ENCODE measurements at regions not wholly inside any gene's neighbourhood (a gene's known extent, or its start where the extent isn't known, plus 50 kb on each side); places are given as distances from the start of the nearest gene placed in this dataset.

DNA sequence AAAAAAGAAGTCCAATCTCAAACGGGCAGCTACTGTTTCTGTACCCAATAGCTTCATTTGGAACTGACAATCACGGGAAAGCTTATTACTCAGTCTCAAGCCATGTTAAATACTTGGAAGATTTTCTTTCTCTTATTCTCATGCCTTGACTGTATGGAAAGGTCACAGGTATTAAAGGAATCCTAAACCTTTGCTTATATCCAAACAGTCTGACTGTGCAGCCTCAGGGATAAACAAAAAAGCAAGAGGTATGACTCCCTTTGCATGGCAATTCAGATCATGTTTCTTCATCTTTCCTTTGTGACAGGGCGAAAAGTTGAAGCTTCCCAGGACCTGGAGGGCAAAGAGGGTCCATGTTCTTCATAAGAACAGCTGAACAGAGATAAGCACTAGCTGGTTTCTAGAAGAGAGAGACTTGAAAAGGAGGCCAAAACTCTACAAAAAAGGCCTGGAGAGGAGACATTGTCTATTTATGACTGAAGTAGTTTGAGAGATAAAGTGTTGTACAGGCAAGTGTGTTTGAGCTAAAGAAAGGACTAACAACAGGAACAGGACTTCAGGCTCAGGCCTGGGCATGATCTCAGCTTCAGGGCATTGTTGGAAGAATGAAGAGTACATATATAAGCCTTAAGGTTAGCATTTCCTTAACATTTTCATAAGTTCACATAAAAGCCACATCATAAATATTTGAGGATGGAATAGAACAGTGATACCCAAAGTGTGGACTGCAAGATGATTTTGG, 231.0 kb upstream of the THRB start:
- TF ChIP-seq EP300 (IDR thresholded peaks at IDR 0.05) (no peak), POLR2AphosphoS5 (IDR thresholded peaks at IDR 0.05) (no peak), POLR2A (IDR thresholded peaks at IDR 0.05; ENCODE audit: low read depth) (no peak), CTCF (IDR thresholded peaks at IDR 0.05) (no peak)
- intact Hi-C loops (cut with DNase I) = no loop called here
- Histone ChIP-seq H3K9me3 (no peaks in the 10 kb centered on the region), H3K27me3 (no peaks in the 10 kb centered on the region), H3K36me3 (no peaks in the 10 kb centered on the region), H3K4me3 (no peak overlapping the region), H3K27ac (replicated peaks in 1 of 4) (no peak overlapping the region), H3K4me1 (peaks cover 0 to 8% (median 3%) of the 10 kb centered on the region in 4 donors)
- 66% methylated on average over 3 of the region's 3 CpGs for WGBS
- no peak for DNase-seq (ENCODE audit: extremely low spot score)

DNA sequence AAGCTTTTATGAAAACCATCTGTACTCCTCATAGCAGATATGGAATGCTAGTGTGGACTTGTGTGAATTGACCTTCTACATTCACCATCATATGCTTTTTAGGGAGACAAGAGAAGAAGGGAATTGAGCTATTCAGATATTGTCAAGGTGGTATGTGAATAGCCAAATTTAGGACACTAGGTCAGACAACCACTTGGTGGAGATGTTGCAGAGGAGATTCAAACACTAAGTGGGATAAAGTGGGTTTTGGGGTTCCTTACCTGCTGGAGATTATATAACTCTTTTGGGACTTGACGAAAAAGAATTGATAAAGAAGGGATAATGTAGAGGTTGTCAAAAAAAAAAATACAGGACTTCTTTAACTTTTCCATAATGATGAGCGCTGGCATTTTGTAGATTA, 231.8 kb upstream of the THRB start:
- Histone ChIP-seq H3K4me3 (no peak overlapping the region), H3K9me3 (no peaks in the 10 kb centered on the region), H3K4me1 (peaks cover 0 to 8% (median 3%) of the 10 kb centered on the region in 4 donors), H3K27me3 (no peaks in the 10 kb centered on the region), H3K36me3 (no peaks in the 10 kb centered on the region), H3K27ac (replicated peaks in 1 of 4) (no peak overlapping the region)
- TF ChIP-seq EP300 (IDR thresholded peaks at IDR 0.05) (no peak), POLR2AphosphoS5 (IDR thresholded peaks at IDR 0.05) (no peak), POLR2A (IDR thresholded peaks at IDR 0.05; ENCODE audit: low read depth) (no peak), CTCF (IDR thresholded peaks at IDR 0.05) (no peak)
- intact Hi-C loops (cut with DNase I) = no loop called here
- WGBS = 94% methylated on average over 2 of the region's 2 CpGs
- no peak for DNase-seq (ENCODE audit: extremely low spot score)

GRCh38 chr3:24730173-24730572, 235.5 kb upstream of the THRB start:
- H3K27ac ChIP-seq (replicated peaks in 1 of 4) = no peak overlapping the region
- WGBS = 74% methylated on average over 1 of the region's 1 CpG
- no peak overlapping the region for H3K4me3 ChIP-seq
- H3K9me3 ChIP-seq = no peaks in the 10 kb centered on the region
- H3K27me3 ChIP-seq = no peaks in the 10 kb centered on the region
- H3K4me1 ChIP-seq = no peaks in the 10 kb centered on the region
- no peaks in the 10 kb centered on the region for H3K36me3 ChIP-seq
- intact Hi-C loops (cut with DNase I) = no loop called here
- no peak for TF ChIP-seq POLR2A (IDR thresholded peaks at IDR 0.05; ENCODE audit: low read depth)
- TF ChIP-seq EP300 (IDR thresholded peaks at IDR 0.05) = no peak
- TF ChIP-seq CTCF (IDR thresholded peaks at IDR 0.05) = no peak
- no peak for TF ChIP-seq POLR2AphosphoS5 (IDR thresholded peaks at IDR 0.05)
- DNase-seq (ENCODE audit: extremely low spot score) = no peak

- intact Hi-C loops (cut with DNase I) = no loop called here
- Histone ChIP-seq H3K27me3 (no peaks in the 10 kb centered on the region), H3K9me3 (no peaks in the 10 kb centered on the region), H3K36me3 (no peaks in the 10 kb centered on the region), H3K4me1 (no peaks in the 10 kb centered on the region), H3K27ac (replicated peaks in 1 of 4) (no peak overlapping the region), H3K4me3 (no peak overlapping the region)
- TF ChIP-seq CTCF (IDR thresholded peaks at IDR 0.05) (no peak), EP300 (IDR thresholded peaks at IDR 0.05) (no peak), POLR2A (IDR thresholded peaks at IDR 0.05; ENCODE audit: low read depth) (no peak), POLR2AphosphoS5 (IDR thresholded peaks at IDR 0.05) (no peak)
- no peak for DNase-seq (ENCODE audit: extremely low spot score)
Measured at GRCh38 chr3:24734019-24734418, 239.4 kb upstream of the THRB start.

DNA sequence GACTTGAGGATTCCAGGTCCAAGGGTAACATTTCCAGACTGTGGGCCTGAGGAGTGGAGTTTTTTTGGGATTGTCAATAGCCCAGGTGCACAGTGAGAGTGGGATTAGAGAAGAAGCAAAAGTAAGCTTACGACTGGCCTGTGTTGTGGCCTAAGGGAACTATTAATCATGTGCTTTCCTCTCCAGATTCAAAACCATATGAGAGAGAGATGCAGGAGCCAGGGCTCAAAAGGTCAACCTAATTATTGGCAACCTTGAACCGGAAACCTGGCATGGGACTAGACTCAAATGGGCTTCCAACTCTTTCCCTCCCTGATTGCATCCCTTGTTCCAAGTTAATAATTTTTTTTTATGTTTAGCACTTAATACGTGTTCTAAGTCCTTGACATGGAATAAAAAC, 242.1 kb upstream of the THRB start:
- no peaks in the 10 kb centered on the region for H3K9me3 ChIP-seq
- no peaks in the 10 kb centered on the region for H3K4me1 ChIP-seq
- TF ChIP-seq POLR2A (IDR thresholded peaks at IDR 0.05; ENCODE audit: low read depth) (no peak), EP300 (IDR thresholded peaks at IDR 0.05) (no peak), CTCF (IDR thresholded peaks at IDR 0.05) (no peak), POLR2AphosphoS5 (IDR thresholded peaks at IDR 0.05) (no peak)
- 70% methylated on average over 3 of the region's 3 CpGs for WGBS
- H3K27ac ChIP-seq (replicated peaks in 1 of 4) = no peak overlapping the region
- no peak for DNase-seq (ENCODE audit: extremely low spot score)
- no peak overlapping the region for H3K4me3 ChIP-seq
- H3K36me3 ChIP-seq = no peaks in the 10 kb centered on the region
- intact Hi-C loops (cut with DNase I) = no loop called here
- H3K27me3 ChIP-seq = no peaks in the 10 kb centered on the region

Data from esophagus muscularis mucosa (tissue), 4 donors.